ENCODE measurements at regions not wholly inside any gene's neighbourhood (a gene's known extent, or its start where the extent isn't known, plus 50 kb on each side); places are given as distances from the start of the nearest gene placed in this dataset.

DNA sequence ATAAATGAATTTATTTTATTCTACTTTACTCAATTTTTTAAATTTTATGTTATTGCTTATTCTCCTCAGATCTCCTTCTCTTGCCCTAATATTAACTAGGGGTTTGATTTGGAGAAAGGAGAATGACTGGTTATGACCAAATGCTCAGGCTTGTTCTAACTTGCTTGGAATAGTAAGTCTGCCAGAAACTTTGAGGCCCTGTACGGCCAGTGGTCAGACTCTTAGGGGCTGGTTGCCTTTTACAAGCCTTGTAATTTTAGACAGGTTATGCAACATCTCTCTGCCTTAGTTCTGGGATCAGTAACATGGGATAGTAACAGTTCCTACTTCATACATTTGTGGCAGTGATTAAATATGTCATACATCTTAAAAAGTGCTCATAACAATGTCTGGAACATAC is 279.5 kb downstream of the DUSP10 start:
- DNase-seq (ENCODE audit: low read depth): no peak

DNA sequence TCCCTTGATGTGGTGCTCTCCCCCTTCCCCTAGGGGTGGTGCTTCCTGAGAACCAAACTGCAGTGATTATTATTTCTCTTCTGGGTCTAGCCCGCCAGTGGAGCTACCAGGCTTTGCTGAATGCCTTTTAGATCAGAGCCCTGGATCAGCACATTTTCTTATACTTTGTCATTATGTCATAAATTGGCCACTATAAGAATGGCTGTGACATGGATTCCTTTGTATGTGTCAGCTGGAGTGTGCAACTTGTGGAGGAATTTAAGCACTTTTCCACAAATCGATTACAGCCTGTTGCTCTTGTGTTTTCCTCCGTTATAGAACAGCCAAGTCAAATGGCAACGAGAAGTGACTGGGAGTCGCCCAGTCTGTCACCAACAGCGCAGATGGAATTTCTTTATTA is 273.3 kb downstream of the DUSP10 start:
- no peak for DNase-seq (ENCODE audit: low read depth)

DNA sequence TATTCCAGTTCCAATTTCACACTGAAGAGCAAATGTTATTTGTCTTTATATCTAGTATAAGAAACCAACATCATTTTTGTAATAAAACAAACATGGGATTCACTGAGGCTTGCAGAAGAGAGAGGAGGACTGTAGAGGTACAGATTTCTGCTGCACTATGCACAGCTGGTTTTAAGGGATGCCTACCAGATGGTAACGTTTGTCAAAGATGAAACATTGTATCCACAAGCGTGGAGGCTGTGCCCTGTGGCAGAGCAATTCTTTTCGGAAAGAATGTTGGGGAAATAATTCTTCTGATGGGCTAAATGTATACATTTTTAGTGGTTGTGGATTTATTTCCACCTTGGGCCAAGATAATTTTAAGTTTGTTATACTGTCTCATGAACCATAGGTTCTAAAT is 272.4 kb downstream of the DUSP10 start:
- DNase-seq (ENCODE audit: low read depth): no peak

DNA sequence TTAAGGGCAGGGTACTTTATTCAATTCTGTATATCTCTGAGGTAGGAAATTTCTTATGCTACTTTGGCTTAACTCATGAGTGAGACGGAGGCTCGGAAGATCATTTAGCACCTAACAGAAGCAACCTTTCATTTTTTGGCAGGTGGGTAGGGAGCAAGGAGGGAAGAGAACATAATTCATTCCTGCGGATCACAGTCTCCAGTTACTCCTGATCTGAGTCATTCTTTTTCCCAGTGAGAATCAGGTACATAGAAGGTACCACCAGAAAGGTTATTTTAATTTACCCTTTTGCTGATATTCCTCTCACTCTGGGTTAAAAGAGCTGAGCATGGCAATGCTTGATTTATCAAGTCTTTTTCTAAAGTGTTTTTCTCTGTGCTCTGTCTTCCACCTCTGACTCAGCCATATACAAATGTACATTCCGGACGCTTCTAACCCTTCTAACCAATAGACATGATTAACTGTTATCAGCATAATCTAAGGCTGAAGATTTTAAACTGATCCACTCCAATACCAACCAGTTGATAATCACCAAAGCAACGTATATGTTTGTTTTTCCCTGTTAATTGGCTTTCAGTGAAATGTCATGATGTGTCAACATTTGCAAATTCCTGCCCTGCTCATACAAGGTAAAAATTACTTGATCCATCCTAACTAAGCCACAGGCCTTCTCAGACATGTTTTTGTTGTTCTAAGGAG is 271.7 kb downstream of the DUSP10 start:
- no peak for DNase-seq (ENCODE audit: low read depth)

DNA sequence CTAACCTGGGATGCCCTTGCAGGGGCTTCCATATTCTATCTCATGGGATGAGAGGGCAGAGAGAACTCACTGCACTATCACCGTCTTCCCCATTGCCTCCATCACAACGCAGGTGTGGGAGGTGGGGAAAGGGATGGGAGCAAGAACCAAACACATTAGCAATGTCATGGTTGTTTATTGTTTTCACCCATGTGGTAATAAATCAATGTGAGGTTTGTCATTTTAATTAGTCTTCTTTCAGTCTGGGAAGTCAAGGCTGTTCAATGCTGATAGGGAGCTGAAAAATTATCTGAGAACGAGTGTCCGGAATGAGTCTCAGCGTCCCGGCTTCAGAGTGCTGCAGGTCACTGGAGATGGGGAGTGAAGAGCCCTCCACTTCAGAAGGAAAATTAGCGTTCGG is 268.5 kb downstream of the DUSP10 start:
- DNase-seq (ENCODE audit: low read depth): no peak

DNA sequence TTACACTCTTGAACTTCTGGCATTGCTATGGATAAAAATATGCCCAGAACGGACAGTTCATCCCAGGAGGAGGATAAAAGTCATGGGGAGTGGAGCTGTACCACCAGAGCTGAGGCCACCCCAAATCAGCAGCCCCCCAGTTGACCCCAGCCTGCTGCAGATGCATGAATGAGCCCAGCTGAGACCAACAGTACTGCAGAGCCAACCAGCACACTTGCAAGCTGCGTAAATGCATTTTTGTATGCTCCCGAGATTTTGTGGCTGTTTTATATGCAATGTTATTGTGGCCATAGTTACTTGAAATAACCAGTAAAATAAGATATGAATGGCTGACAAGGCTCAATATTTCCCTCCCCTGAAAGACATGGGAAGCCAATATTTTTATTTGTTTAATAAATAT is 264.6 kb downstream of the DUSP10 start:
- DNase-seq (ENCODE audit: low read depth): no peak

DNA sequence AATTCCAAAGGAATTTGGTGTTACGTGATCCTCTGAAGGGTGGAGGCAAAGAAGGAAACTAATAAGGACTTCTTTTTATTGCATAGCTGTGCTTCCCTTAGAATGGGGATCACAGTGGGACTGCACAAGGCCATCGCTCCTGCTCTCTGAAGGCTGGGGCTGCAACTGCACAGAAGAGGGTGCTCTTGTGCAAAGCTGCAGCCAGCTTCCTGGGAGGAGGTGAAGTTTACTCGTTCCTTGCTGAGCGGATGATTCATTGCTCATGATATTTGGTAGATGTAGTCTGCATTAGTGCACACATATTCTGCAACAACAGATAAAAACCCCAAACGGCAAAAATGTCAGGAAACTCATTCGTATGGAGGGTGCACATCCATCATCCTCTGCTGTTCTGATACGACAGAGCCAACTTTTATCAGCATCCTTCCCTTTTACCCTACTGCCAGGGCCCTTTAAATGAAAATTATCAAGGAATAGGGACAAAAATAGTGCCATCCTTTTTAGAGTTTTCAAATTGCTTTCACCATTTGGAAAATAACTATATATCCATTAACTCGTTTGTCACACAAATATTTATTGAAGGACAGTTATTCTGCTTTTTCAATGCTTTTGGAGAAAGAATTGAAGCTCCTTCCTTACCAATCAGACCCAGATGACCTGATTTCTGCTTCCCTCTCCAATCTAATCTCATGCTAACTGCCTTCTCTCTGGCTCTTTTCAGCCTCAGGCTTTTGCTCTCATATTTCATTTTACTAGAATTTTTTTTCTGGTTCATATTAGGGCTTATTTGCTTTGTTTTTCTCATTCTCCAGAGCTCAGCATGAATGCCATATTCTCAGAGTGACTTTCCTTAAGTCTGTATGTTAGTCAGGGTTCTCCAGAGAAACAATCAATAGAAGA is 263.6 kb downstream of the DUSP10 start:
- peak; percentile 66 for DNase-seq (ENCODE audit: low read depth)

DNA sequence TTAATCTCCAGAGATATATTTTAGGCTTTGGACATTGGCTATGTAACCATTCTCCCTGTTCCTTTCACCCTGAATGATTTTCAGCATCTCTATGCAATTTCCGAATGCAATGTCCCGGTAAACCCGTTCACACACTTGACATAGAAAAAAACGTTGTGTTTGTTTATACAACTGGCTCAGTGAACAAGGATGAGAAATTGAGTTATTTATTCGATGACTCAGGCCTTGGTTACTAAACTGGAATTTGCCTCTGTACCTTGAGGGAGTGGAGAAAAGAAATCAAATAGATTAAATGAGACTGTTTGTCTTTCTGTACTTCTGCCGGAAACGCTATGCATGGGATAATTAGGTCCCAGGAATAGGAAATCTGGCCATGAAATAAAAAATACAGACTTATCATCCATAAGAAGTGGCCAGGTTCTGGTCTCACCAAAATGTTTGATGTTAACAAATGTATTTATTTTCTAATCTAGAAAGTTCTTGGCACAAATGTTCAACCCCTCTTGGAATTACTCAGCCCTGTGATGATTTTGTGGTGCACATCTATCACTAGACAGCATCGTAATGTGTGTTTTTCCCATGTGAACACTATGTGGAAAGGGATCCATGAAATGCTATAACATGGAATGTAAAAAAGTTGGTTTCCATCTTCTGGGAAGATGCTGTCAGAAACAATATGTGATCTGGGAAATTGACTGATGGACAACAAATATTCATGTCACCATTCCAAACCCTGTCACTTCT is 253.9 kb downstream of the DUSP10 start:
- no peak for DNase-seq (ENCODE audit: low read depth)

DNA sequence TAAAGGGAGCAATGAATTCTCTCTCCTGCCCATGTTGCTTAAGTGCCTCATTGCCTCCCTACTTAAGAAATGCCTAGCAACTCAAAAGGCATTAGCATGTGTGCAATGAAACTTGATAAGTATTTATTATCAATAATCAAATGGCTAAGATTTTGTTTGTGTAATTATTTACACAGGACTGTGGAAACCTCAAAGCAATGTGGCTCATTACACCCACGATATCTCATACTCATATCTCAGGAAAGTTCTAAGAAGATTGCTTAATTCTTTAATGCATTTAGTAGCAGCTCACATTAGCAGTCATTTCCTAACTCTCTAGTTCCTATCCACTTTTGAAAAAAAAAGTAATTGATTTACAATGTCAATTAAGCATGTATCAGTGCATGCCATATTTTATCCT is 253.3 kb downstream of the DUSP10 start:
- DNase-seq (ENCODE audit: low read depth): no peak

DNA sequence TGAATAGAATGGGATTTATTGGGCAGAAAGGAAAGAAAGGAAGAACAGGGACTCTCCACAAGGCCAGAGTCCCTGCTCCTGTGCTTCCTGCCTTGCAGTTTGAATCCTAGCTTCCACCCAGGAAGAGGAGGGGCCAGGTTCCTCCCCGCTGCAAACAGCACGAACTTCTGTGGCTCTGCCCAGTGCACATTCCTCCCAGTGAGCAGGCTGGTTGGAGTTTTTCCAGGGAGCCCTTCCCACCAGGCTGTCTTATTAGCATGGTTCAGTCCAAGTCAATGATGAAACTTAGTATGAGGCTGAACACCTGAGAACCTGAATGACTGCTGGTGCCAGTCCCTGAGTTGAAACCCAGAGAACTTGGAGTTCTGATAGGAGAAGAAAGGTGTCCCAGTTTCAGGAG is 247.2 kb downstream of the DUSP10 start:
- DNase-seq (ENCODE audit: low read depth): no peak

DNA sequence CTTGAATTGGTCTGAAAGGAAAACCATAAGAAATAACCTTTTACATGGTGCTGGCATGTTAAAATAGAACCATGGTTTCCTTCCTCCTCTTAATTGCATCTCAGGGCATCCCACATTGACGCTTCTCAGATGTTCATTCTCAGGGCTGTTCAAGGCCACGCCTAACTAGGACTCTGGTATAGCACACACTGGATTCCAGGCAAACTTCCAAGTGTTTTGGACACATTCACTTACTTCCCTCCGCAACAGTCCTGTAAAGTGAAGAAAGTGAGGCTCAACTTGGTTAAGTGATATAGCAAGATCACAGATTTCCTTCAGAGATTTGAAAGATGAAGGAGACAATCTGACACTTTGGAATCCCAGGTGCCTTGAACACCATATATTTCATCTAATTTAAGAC is 244.8 kb downstream of the DUSP10 start:
- peak; percentile 16 for DNase-seq (ENCODE audit: low read depth)

DNA sequence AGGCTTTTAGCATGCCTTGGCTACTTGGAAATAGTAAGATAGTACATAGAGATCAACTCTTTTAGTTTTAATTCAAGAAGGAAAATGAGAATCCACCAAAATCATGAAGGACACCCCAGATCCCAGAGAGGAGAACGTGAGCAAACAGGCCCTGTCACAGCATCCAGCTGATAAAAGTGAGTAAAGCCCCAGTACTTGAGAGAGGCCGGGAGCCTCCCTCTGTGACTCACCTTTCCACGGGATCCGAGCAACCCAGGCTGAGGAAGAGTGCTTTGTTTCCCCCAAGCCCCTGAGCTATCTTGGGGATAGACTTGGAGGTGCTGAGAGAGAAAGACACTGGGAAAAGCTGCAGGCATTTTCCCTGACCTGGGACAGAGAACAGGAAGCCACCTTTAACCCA is 238.6 kb downstream of the DUSP10 start:
- DNase-seq (ENCODE audit: low read depth): no peak

DNA sequence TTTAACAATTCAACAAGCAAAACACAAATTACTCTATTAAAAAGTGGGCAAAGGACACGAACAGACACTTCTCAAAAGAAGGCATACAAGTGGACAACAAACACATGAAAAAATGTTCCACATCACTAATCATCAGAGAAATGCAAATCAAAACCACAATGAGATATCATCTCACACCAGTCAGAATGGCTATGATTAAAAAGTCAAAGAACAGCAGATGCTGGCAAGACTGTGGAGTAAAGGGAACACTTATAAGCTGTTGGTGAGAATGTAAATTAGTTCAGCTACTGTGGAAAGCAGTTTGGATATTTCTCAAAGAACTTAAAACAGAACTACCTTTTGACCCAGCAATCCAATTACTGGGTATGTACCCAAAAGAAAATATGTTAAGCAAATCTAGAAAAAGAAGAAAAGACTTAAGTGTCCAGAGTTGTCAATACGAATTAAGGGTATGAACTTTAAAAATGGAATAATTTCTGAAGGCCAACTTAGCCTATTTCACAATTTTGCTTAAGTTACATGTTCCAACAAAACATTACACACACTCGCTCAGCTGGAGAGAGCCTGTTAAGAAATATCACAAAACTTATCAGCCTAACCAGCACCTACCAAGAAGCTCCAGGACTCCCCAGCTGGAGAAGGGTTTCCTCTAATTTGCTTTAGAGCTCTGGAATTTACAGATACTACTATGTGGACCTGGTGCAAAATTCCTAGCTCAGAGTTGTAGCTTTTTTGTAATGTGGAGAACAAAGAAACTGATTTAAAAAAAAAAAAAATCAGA is 232.1 kb downstream of the DUSP10 start:
- no peak for DNase-seq (ENCODE audit: low read depth)

DNA sequence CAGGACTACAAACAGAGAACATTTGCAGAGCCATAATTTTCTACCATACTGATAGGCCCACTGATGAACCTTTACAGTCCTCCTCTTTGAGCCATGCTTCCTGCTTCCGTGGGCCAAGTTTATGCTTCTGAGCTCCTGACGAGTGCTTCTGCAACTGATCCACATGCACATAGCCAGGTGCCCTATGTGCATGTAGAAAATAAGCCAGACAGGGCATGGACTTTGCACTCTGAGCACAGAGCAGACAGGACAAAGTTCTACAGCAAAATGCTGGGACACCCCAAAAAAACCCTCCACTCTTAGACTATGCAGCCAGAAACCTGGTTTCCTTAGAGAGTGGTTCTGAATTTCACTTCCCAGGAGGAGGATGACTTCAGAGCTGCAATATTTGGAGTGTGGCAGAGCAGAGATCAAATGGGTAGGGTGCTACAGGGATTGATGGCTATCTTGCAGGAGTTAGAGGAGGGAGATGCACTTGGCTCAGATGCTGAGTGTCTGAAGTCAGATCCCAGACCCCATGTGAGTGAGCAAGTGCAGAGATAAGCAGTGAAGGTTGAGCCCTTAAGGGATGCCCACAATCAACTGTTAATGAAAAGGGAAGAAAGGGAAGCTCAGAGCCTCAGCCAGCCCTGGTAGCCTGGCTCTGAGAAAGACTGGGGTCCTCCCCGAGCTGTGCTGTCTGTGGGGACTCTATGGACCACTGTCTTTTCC is 230.9 kb downstream of the DUSP10 start:
- DNase-seq (ENCODE audit: low read depth): no peak

DNA sequence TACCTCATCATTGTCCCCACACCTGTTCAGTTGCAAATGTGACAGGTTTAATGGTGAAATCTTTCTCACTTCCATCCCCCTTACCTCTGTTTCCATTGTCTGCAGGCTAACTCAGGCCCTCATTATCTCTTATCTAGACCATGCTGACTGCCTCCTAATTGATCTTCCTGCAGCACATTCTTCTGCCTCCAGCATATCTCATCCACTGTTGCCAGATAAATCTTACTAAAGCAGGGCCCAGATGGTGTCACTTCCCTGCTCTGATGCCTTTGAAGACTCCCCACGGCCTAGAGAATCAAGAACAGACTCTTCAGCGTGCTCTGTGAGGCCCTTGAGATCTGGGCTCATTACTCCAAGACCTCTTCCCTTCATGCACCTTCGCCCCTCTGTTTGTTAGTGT is 230.1 kb downstream of the DUSP10 start:
- DNase-seq (ENCODE audit: low read depth): no peak

DNA sequence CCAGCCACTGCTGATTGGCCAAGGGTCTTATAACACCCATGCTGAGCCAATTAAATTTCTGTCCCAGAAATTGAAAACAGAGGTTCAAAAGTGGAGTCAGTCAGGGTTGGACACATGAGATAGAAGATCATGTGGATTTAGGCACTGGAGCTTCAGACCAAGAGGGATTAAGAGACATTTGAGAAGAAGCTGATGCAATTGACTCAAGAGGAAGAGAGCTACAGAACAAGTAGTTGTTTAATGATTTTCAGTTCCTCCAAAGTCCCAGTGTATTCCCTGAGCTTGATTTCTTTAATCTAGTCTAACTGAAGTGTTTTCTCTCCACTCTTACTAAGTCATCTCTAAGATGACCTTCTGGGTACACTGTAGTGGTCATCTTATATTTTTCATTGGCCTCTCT is 227.1 kb downstream of the DUSP10 start:
- no peak for DNase-seq (ENCODE audit: low read depth)

DNA sequence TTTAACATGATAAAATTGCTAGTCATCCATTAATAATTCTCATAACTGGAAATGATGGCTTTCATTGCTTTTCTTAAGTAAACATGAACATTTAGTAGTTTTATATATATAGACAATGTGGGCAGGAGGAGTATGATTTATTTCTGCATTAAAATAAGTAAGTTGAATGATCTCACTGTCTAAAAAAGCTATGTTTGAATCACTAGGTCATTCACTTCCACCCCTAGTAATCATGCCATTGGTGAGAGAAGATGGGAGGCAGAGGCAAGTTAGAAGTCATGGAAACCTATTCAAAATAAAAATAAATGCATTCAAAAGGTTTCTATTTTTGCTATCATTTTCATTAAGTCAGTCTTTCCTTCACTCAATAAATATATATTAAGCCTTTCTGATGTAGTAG is 226.4 kb downstream of the DUSP10 start:
- no peak for DNase-seq (ENCODE audit: low read depth)

DNA sequence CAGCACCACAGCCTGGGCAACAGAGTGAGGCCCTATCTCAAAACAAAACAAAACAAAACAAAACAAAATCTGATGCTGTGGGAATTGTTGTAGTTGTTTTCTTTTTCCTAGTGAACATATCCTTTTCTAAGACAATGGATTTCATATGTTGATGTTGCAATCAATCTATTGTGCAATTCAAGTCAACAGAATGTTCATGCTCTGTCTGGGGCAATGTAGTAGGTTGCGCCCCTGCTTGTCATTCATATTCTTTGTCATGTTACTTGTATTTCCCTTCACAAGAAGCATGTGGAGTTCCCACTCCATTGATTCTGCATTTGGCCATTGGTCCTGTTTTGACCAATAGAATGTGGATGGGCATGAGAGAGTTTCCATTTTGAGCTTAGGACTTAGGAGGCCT is 223.9 kb downstream of the DUSP10 start:
- DNase-seq (ENCODE audit: low read depth): peak; percentile 42

DNA sequence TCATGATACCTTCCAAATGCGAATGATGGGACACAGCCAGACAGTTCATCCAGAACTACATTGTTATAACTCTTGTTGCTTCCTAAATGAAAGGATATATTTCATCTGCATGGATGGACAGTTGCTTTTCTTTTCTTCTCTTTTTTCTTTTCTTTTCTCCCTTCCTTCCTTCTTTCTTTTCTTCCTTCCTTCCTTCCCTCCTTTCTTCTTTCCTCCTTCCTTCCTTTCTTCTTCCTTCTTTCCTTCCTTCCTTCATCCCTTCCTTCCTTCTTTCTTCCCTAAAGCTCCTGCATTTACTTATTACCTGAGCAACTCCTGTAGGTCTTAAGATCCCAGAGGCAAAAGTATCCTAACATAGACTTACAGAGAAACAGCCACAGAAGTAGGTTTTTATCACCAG is 221.6 kb downstream of the DUSP10 start:
- no peak for DNase-seq (ENCODE audit: low read depth)

DNA sequence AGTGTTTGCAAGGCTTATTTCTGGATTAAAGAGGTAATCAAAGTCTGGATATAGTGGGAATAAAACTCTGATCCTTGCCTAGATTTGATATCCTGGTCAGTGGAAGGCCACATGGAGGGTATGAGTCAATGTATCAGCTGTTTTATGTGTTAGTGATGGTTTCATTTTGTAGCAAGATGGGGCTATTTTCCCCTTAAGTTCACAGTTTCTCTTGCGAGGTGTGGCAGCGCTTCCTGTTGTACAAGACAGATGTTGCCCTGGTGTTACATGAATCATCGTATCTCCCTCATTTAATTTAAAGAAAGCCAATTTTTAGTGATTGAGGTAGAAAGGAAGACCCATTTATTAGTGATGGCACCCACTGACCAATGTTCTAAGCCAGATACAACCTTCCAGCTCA is 220.2 kb downstream of the DUSP10 start:
- DNase-seq (ENCODE audit: low read depth): no peak

DNA sequence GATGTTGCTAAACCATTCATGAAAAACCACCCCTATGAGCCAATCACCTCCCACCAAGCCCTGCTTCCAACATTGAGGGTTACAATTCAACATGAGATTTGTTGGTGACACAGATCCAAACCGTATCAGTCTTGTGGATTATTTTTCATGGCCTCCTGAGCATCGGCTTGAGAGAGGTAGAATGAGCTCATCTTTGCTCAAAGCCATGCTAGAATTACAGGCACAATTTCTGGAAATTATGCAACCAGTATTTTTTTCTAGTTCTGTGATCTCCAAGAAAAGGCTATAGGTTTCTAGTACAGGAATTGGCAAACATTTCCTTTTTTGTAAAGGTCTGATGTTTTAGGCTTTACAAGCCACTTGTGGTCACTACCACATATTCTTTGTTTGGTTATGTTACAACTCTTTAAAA is 219.4 kb downstream of the DUSP10 start:
- DNase-seq (ENCODE audit: low read depth): no peak
